ENCODE measurements at regions not wholly inside any gene's neighbourhood (a gene's known extent, or its start where the extent isn't known, plus 50 kb on each side); places are given as distances from the start of the nearest gene placed in this dataset.

DNA sequence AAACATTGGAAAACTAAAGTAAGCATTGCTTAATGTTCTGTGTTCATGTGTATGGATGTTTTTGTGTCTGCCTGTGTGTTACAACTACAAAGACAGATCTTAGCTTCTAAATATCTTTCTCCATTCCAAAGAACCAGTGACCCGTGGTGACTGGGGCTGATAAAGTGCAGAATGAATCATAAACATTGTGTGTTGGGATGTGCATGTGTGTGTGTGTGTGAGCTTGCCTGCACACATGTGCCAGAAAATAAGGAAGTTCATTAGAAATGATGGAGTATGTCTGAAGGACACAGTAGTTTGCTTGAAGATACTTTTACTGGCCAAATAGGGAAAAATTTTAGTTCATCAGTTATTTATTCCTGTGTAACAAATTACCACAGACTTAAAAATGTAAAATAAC is 756.6 kb upstream of the CELF4 start:
- DNase-seq (ENCODE audit: extremely low read depth in 1 of 11, low read depth in 9 of 11, low spot score in 4 of 11): no peak

GRCh38 chr18:38321262-38321661 is 755.7 kb upstream of the CELF4 start:
- no peak for DNase-seq (ENCODE audit: extremely low read depth in 1 of 11, low read depth in 9 of 11, low spot score in 4 of 11)

DNA sequence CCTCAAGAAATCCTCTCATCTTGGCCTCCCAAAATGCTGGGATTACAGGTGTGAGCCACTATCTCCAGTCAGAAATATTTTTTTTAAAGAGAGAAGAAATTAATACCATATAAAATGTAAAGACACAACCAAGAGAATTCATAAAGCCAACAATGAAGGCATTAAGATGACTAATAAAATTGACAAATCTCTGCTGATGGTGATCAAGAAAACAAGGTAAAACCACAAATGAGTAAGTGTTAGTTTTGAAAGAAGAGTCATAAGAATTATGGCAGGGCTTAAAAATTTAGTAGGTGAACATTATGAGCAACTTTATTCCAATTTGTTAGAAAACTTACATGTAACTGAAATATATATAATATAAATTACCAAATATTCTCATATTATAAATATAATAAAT is 752.8 kb upstream of the CELF4 start:
- DNase-seq (ENCODE audit: extremely low read depth in 1 of 11, low read depth in 9 of 11, low spot score in 4 of 11): no peak

- no peak for DNase-seq (ENCODE audit: extremely low read depth in 1 of 11, low read depth in 9 of 11, low spot score in 4 of 11)
Observed at GRCh38 chr18:38313831-38314230, 748.2 kb upstream of the CELF4 start.

DNA sequence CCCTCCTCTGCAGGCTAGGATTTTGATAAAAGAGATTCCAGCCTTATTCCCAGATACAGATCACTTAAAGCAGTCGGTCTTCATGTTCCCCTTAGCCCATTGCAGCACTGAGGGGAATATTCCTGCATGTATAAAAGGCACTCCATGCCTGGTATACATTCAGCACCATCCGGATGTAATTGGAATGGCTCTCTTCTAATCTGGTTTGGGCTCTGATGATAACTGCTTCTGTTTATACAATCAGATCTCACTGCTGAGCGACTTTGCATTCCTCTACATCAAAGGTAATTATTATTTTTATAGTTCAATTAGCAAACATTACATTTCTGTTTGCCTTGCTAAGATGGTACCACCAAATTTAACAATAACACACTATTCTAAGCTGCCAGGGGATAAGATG is 746.9 kb upstream of the CELF4 start:
- DNase-seq (ENCODE audit: extremely low read depth in 1 of 11, low read depth in 9 of 11, low spot score in 4 of 11): no peak

DNA sequence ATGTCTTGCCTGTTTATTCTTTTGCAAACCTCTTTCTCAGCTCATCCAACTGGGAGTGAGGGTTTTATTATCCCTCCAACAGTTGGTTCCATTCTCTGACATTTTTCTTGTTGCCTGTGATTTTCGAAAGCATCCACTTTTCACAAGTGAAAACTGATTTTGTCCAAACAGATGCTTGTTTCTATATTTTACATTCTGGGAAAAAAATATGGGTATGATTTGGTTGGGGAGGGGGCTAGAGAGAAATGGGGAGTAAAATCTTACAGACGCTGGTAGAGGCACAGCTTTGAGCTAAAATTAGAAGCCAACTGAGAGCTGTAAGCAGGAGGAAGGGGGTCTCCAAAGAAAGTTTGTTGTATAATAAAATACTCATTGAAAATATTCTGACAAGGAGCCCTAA is 745.3 kb upstream of the CELF4 start:
- no peak for DNase-seq (ENCODE audit: extremely low read depth in 1 of 11, low read depth in 9 of 11, low spot score in 4 of 11)

DNA sequence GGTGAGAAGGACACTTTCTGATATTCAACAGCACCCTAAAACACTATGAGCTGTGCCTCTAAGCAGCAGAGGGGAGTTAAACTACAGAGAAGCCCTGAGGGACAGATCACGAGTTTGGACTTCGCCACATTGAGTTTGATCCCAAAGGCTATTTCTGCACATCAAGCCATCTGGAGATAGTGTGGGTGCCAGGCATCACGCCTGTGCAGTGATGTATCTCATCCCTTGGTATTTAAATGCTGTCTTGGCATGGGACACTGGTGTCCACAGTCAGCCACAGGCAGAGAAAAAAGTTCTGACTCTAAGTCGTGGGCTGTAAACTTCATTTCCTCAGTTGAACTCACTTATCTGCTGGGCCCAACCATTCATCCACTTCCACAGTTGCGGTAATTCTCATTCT is 742.3 kb upstream of the CELF4 start:
- no peak for DNase-seq (ENCODE audit: extremely low read depth in 1 of 11, low read depth in 9 of 11, low spot score in 4 of 11)

GRCh38 chr18:38305961-38306360 is 740.4 kb upstream of the CELF4 start:
- DNase-seq (ENCODE audit: extremely low read depth in 1 of 11, low read depth in 9 of 11, low spot score in 4 of 11): no peak

DNA sequence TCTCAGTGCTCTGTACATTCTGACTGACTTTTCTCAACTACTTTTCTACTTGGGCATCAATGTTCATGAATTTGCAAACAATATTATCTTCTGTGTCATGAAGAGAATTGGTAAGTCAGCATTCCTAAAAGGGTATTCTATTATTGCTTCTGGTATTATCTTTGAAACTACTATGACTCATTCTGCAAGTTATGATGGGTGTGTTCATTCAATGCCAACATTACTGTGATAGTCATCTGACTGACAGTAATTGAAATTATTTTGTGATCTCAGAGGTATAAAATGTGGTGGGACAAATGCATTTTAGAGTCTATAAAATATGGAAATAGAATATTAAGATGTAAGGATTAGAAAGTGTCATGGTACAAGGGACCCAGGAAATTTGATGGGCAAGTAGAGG is 736.0 kb upstream of the CELF4 start:
- DNase-seq (ENCODE audit: extremely low read depth in 1 of 11, low read depth in 9 of 11, low spot score in 4 of 11): no peak

GRCh38 chr18:38297910-38298309 is 732.3 kb upstream of the CELF4 start:
- DNase-seq (ENCODE audit: extremely low read depth in 1 of 11, low read depth in 9 of 11, low spot score in 4 of 11): no peak

GRCh38 chr18:38290229-38290628 is 724.6 kb upstream of the CELF4 start:
- no peak for DNase-seq (ENCODE audit: extremely low read depth in 1 of 11, low read depth in 9 of 11, low spot score in 4 of 11)

GRCh38 chr18:38284972-38285371 is 719.4 kb upstream of the CELF4 start:
- no peak for DNase-seq (ENCODE audit: extremely low read depth in 1 of 11, low read depth in 9 of 11, low spot score in 4 of 11)

GRCh38 chr18:38263066-38263465 is 697.5 kb upstream of the CELF4 start:
- DNase-seq (ENCODE audit: extremely low read depth in 1 of 11, low read depth in 9 of 11, low spot score in 4 of 11): no peak

DNA sequence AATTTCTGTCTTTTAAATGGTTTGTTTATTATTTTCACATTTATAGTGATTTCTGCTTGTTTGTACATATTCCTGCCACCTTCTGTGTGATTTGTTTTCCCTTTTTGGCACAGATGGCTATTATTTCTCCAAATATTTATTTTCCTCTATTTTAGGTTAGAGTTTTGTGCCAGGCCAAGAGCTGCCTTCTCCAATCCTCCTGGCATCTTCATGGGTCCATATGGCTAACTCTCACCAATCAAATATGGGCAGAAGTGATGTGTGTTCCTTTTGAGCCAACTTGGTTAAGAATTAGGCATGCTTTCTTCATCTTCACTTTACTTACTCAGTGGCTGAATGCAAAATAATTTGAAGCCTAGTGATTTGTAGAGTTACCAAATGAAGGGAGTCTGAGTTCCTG is 697.1 kb upstream of the CELF4 start:
- no peak for DNase-seq (ENCODE audit: extremely low read depth in 1 of 11, low read depth in 9 of 11, low spot score in 4 of 11)

GRCh38 chr18:38257661-38258060 is 692.1 kb upstream of the CELF4 start:
- peak in 5 of 11 donors; percentile 1 to 7 (median 1) for DNase-seq (ENCODE audit: extremely low read depth in 1 of 11, low read depth in 9 of 11, low spot score in 4 of 11)

GRCh38 chr18:38256366-38256765 is 690.8 kb upstream of the CELF4 start:
- DNase-seq (ENCODE audit: extremely low read depth in 1 of 11, low read depth in 9 of 11, low spot score in 4 of 11): no peak

DNA sequence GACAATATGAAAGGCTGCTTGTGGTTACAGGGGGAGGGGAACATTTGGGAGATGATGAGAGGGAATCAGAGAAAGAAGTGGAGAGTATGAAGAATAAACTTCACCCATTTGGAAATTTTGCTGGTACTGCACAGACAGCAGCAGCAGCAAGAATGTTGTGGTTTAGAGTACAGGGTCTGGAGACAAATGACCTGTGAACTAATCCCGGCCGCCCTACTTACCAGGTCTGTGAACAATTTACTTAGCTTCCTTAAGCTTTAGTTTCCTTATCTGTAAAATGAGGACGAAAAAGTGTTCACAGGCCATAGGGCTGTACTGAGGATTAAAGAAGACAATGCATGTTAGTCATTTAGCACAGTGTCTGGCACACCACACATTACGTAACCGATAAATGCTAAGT is 685.4 kb upstream of the CELF4 start:
- no peak for DNase-seq (ENCODE audit: extremely low read depth in 1 of 11, low read depth in 9 of 11, low spot score in 4 of 11)

- DNase-seq (ENCODE audit: extremely low read depth in 1 of 11, low read depth in 9 of 11, low spot score in 4 of 11): no peak
Observed at GRCh38 chr18:38244480-38244879, 678.9 kb upstream of the CELF4 start.

- no peak for DNase-seq (ENCODE audit: extremely low read depth in 1 of 11, low read depth in 9 of 11, low spot score in 4 of 11)
Observed at GRCh38 chr18:38243291-38243690, 677.7 kb upstream of the CELF4 start.

GRCh38 chr18:38241736-38242135 is 676.1 kb upstream of the CELF4 start:
- DNase-seq (ENCODE audit: extremely low read depth in 1 of 11, low read depth in 9 of 11, low spot score in 4 of 11): no peak

- DNase-seq (ENCODE audit: extremely low read depth in 1 of 11, low read depth in 9 of 11, low spot score in 4 of 11): no peak
Observed at GRCh38 chr18:38241216-38241615, 675.6 kb upstream of the CELF4 start.

DNA sequence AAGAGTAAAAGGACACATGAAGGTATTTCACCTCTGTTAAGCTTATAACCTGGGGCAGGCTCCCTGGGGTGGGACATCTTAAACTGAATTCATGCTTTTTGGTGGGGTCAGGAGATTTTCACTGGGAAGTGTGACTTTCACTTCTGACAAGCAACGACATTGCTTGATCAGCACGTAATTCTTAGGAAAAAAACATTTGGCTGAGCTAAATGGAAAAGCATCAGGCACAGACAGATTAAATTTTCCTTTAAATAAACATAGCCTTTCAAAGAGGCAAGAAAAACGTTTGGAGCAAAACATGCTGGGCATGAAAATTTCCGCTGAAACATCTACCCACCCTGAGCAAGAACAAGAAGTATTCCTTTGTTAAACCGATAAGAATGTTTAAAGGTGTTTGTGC is 674.0 kb upstream of the CELF4 start:
- no peak for DNase-seq (ENCODE audit: extremely low read depth in 1 of 11, low read depth in 9 of 11, low spot score in 4 of 11)
